ENCODE measurements at regions not wholly inside any gene's neighbourhood (a gene's known extent, or its start where the extent isn't known, plus 50 kb on each side); places are given as distances from the start of the nearest gene placed in this dataset.

- no peak overlapping the region for H3K27ac ChIP-seq
Measured at GRCh38 chr5:110923971-110924370, 147.5 kb upstream of the TSLP start.

GRCh38 chr5:110925398-110925797 lies 146.1 kb upstream of the TSLP start:
- intact Hi-C loops (cut with DNase I) = no loop called here
- no peaks in the 10 kb centered on the region for H3K36me3 ChIP-seq
- no peak for DNase-seq (ENCODE audit: low spot score)
- H3K27ac ChIP-seq = no peak overlapping the region
- no peaks in the 10 kb centered on the region for H3K9me3 ChIP-seq
- H3K4me3 ChIP-seq = no peak overlapping the region
- 100% methylated on average over 2 of the region's 2 CpGs for WGBS
- TF ChIP-seq POLR2A (IDR thresholded peaks at IDR 0.05) = no peak
- TF ChIP-seq, protein P1, sequence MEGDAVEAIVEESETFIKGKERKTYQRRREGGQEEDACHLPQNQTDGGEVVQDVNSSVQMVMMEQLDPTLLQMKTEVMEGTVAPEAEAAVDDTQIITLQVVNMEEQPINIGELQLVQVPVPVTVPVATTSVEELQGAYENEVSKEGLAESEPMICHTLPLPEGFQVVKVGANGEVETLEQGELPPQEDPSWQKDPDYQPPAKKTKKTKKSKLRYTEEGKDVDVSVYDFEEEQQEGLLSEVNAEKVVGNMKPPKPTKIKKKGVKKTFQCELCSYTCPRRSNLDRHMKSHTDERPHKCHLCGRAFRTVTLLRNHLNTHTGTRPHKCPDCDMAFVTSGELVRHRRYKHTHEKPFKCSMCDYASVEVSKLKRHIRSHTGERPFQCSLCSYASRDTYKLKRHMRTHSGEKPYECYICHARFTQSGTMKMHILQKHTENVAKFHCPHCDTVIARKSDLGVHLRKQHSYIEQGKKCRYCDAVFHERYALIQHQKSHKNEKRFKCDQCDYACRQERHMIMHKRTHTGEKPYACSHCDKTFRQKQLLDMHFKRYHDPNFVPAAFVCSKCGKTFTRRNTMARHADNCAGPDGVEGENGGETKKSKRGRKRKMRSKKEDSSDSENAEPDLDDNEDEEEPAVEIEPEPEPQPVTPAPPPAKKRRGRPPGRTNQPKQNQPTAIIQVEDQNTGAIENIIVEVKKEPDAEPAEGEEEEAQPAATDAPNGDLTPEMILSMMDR (IDR thresholded peaks at IDR 0.05) = no peak
- no peaks in the 10 kb centered on the region for H3K4me1 ChIP-seq (replicated peaks)
- H3K27me3 ChIP-seq (replicated peaks; ENCODE audit: insufficient read depth) = no peaks in the 10 kb centered on the region

More at GRCh38 chr5:110923971-110924370, 147.5 kb upstream of the TSLP start:
- H3K27me3 ChIP-seq (replicated peaks; ENCODE audit: insufficient read depth) = no peaks in the 10 kb centered on the region
- no peaks in the 10 kb centered on the region for H3K36me3 ChIP-seq
- DNase-seq (ENCODE audit: low spot score) = no peak
- no peaks in the 10 kb centered on the region for H3K4me1 ChIP-seq (replicated peaks)
- intact Hi-C loops (cut with DNase I) = no loop called here
- no peaks in the 10 kb centered on the region for H3K9me3 ChIP-seq
- WGBS = 93% methylated on average over 1 of the region's 1 CpG
- TF ChIP-seq POLR2A (IDR thresholded peaks at IDR 0.05) (no peak), POLR2AphosphoS5 (IDR thresholded peaks at IDR 0.05) (no peak)
- TF ChIP-seq, protein P1 (IDR thresholded peaks at IDR 0.05) = no peak
- H3K4me3 ChIP-seq = no peak overlapping the region

- Histone ChIP-seq H3K9me3 (no peaks in the 10 kb centered on the region), H3K27ac (no peak overlapping the region), H3K4me3 (no peak overlapping the region), H3K36me3 (no peaks in the 10 kb centered on the region), H3K4me1 (replicated peaks) (no peaks in the 10 kb centered on the region), H3K27me3 (replicated peaks; ENCODE audit: insufficient read depth) (no peaks in the 10 kb centered on the region)
- intact Hi-C loops (cut with DNase I) = no loop called here
- WGBS = 94% methylated on average over 1 of the region's 1 CpG
- no peak for DNase-seq (ENCODE audit: low spot score)
- TF ChIP-seq POLR2A (IDR thresholded peaks at IDR 0.05) = no peak
Measured at GRCh38 chr5:110925916-110926315, 145.6 kb upstream of the TSLP start.

DNA sequence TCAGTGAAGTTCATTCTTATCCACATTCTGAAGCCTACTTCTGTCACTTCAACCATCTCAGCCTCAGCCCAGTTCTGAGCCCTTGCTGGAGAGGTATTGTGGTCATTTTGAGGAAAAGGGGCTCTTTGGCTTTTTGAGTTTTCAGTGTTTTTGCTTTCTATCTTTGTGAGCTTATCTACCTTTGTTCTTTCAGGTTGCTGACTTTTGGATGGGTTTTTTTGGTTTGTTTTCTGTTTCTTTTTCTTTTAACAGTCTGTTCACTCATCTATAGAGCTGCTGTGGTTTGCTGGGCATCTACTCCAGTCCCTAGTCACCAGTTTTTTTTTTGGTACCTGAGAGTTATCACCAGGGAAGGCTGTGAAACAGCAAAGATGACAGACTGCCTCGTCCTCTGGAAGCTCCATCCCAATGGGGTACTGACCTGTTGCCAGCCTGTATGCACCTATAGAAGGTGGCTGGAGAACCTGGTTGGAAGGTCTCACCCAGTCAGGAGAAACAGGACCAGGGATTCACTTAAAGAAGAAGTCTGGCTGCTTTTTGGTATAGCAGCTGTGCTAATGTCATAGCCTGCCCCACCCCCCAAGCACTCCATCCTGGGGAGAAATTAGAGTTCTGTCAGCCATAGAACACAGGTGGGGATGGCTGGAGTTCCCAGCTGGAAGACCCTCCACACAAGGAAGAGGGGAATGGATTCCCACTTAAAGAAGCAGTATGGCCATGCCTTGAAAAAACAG lies 138.6 kb upstream of the TSLP start:
- H3K27me3 ChIP-seq (replicated peaks; ENCODE audit: insufficient read depth) = no peaks in the 10 kb centered on the region
- no peak for DNase-seq (ENCODE audit: low spot score)
- H3K4me1 ChIP-seq (replicated peaks) = no peaks in the 10 kb centered on the region
- no peak overlapping the region for H3K27ac ChIP-seq
- no peaks in the 10 kb centered on the region for H3K36me3 ChIP-seq
- H3K9me3 ChIP-seq = no peaks in the 10 kb centered on the region
- 78% methylated on average over 1 of the region's 1 CpG for WGBS
- H3K4me3 ChIP-seq = no peak overlapping the region
- TF ChIP-seq POLR2A (IDR thresholded peaks at IDR 0.05) (no peak), POLR2AphosphoS5 (IDR thresholded peaks at IDR 0.05) (no peak)
- TF ChIP-seq, protein P1 (IDR thresholded peaks at IDR 0.05) = no peak
- intact Hi-C loops (cut with DNase I) = no loop called here

- no peak for DNase-seq (ENCODE audit: low spot score)
- Histone ChIP-seq H3K36me3 (no peaks in the 10 kb centered on the region), H3K4me1 (replicated peaks) (no peaks in the 10 kb centered on the region), H3K27me3 (replicated peaks; ENCODE audit: insufficient read depth) (no peaks in the 10 kb centered on the region), H3K27ac (no peak overlapping the region), H3K9me3 (no peaks in the 10 kb centered on the region), H3K4me3 (no peak overlapping the region)
- TF ChIP-seq POLR2AphosphoS5 (IDR thresholded peaks at IDR 0.05) = no peak
- TF ChIP-seq, protein P1 (IDR thresholded peaks at IDR 0.05) = no peak
- no peak for TF ChIP-seq POLR2A (IDR thresholded peaks at IDR 0.05)
- intact Hi-C loops (cut with DNase I) = no loop called here
- WGBS = 98% methylated on average over 6 of the region's 6 CpGs
Measured at GRCh38 chr5:110940136-110940535, 131.4 kb upstream of the TSLP start.
